ENCODE measurements at regions not wholly inside any gene's neighbourhood (a gene's known extent, or its start where the extent isn't known, plus 50 kb on each side); places are given as distances from the start of the nearest gene placed in this dataset.

DNA sequence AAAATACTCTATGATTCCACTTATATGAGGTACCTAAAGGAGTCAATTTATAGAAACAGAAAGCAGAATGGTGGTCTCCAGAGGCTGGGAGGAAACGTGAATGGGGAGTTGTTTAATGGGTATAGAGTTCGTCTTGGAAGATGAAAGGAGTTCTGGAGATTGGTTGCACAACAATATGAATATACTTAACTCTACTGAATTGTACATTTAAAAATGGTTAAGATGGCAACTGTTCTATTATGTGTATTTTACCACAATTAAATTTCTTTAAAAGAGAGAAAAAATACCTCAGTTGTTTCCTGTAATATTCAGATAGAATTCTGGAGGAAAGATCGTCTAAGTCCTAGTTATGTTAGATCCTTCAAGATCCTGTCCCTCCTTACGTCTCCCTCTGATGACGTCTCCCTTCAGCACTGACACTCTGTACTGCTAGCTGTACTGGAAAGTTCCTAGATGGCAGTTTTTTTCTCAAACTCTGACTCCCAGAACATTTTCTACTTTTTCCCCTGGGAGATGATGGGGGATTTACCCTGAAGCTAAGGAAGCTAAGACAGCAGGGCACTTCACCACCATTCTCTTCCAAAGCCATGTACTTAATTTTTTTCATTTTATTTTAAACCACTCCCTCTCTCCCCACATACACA lies 53.2 kb upstream of the CAV2 start:
- Histone ChIP-seq H3K27me3 (ENCODE audit: control insufficient read depth in 1 of 2, insufficient read depth in 2 of 2, low read length in 2 of 2) (no peaks in the 10 kb centered on the region), H3K4me1 (ENCODE audit: control insufficient read depth, insufficient read depth, low read length) (peaks cover 3% of the 10 kb centered on the region), H3K36me3 (ENCODE audit: control insufficient read depth in 2 of 2, insufficient read depth in 2 of 2, low read length in 2 of 2) (no peaks in the 10 kb centered on the region), H3K9ac (ENCODE audit: low read length in 2 of 2) (no peak overlapping the region), H3K9me3 (ENCODE audit: control insufficient read depth in 2 of 2, low read length in 2 of 2) (no peaks in the 10 kb centered on the region), H3K4me3 (ENCODE audit: low read length in 2 of 2) (no peak overlapping the region), H3K27ac (ENCODE audit: low read length) (peak overlapping the region; percentile 12)

DNA sequence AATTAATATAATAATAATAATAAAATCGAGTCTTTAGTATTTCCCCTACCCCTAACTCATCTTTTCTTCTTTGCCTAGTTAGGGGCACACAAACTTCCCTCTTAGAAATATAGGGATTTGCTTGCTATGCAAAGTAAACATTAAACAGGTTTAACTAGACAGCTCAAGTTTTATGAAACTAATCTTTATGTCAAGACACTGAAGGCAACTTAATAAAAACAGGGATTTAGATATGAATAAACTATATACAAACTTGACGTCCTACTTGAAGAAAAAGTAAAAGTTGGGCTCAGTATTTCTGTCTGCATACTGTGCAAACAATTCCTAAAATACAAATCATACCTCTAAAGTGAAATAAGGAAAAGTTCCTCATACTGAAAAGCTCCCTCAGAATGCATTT lies 52.1 kb upstream of the CAV2 start:
- no peak overlapping the region for H3K27ac ChIP-seq (ENCODE audit: low read length)

DNA sequence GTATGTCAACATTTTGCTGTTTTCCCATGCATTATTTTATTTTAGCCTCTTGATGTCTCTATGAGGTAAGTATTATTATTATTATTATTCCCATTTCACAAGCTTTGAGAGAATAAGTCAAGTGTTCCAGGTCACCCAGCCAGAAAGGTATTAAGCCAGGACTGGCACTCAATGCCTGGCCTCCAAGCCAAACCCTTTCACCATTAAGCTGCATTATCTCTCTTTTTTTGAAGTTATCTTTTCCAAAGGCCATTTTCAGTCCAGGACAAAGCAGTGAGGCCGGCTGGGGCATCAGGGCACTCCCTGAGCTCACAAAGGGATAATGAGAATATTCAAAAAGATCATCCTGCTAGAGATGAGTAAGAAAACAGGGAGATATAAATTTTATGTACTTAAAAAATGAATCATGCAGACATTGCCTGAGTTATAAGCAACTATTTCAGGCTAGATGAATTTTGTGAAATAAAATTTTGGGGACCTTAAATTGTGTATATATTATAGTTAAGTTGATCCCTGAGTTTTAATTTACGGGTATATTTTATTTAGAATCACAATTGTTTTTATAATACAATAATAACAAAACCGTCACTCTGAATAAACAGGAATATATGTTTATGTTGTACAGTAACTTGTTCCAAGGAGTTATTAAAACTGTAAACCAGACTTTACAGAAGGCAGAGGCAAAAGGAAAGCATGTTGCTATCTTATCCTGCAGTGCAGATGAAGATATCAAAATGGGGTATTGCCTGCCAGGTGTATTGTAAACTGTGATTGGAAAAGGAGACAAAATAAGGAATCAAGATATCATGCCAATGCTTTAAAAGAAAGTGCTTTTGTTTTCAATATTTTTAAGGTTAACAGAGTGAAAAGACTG lies 51.3 kb upstream of the CAV2 start:
- Histone ChIP-seq H3K9me3 (ENCODE audit: control insufficient read depth in 2 of 2, low read length in 2 of 2) (no peaks in the 10 kb centered on the region), H3K27me3 (ENCODE audit: control insufficient read depth in 1 of 2, insufficient read depth in 2 of 2, low read length in 2 of 2) (no peaks in the 10 kb centered on the region), H3K9ac (ENCODE audit: low read length in 2 of 2) (no peak overlapping the region), H3K27ac (ENCODE audit: low read length) (peak overlapping the region; percentile 7), H3K36me3 (ENCODE audit: control insufficient read depth in 2 of 2, insufficient read depth in 2 of 2, low read length in 2 of 2) (no peaks in the 10 kb centered on the region), H3K4me1 (ENCODE audit: control insufficient read depth, insufficient read depth, low read length) (peaks cover 3% of the 10 kb centered on the region), H3K4me3 (ENCODE audit: low read length in 2 of 2) (no peak overlapping the region)

More for the DNA sequence above, 52.1 kb upstream of the CAV2 start:
- peaks cover 3% of the 10 kb centered on the region for H3K4me1 ChIP-seq (ENCODE audit: control insufficient read depth, insufficient read depth, low read length)
- H3K36me3 ChIP-seq (ENCODE audit: control insufficient read depth in 2 of 2, insufficient read depth in 2 of 2, low read length in 2 of 2) = no peaks in the 10 kb centered on the region
- H3K27me3 ChIP-seq (ENCODE audit: control insufficient read depth in 1 of 2, insufficient read depth in 2 of 2, low read length in 2 of 2) = no peaks in the 10 kb centered on the region
- H3K9ac ChIP-seq (ENCODE audit: low read length in 2 of 2) = no peak overlapping the region
- H3K4me3 ChIP-seq (ENCODE audit: low read length in 2 of 2) = no peak overlapping the region
- no peaks in the 10 kb centered on the region for H3K9me3 ChIP-seq (ENCODE audit: control insufficient read depth in 2 of 2, low read length in 2 of 2)

DNA sequence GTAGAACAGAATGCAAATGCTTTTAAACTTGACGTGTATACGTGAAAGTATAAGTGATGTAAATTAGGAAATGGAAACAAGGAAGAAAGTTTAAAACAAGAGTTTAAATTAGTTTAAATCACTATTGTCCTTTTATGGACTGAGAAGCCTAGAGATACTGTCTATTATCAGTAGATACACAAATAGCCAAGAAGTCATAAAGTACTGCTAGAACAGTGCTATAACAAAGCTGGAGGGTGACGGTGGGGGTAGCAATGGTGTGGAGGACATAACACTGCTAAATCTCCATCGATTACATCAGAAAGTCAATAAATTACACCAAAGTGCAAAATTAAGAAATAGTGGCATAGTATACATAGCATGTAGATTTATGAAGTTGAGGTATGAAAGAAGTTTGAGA lies 50.1 kb upstream of the CAV2 start:
- H3K36me3 ChIP-seq (ENCODE audit: control insufficient read depth in 2 of 2, insufficient read depth in 2 of 2, low read length in 2 of 2) = no peaks in the 10 kb centered on the region
- no peak overlapping the region for H3K9ac ChIP-seq (ENCODE audit: low read length in 2 of 2)
- H3K9me3 ChIP-seq (ENCODE audit: control insufficient read depth in 2 of 2, low read length in 2 of 2) = no peaks in the 10 kb centered on the region
- no peak overlapping the region for H3K4me3 ChIP-seq (ENCODE audit: low read length in 2 of 2)
- no peaks in the 10 kb centered on the region for H3K27me3 ChIP-seq (ENCODE audit: control insufficient read depth in 1 of 2, insufficient read depth in 2 of 2, low read length in 2 of 2)
- H3K4me1 ChIP-seq (ENCODE audit: control insufficient read depth, insufficient read depth, low read length) = peaks cover 3% of the 10 kb centered on the region
- peak overlapping the region; percentile 63 for H3K27ac ChIP-seq (ENCODE audit: low read length)

Measured in stomach smooth muscle (tissue), 2 donors.